SKM-1 treated with dmso at 0.1 percent for 144 hours (cell line): ENCODE measurements at regions not wholly inside any gene's neighbourhood (a gene's known extent, or its start where the extent isn't known, plus 50 kb on each side); places are given as distances from the start of the nearest gene placed in this dataset.

ENCODE experiments used
- DNase-seq: peaks from one replicate; lab custom pipeline; 2025; ENCODE audit not compliant: unreplicated experiment; lab: John Stamatoyannopoulos, UW

- no peak for DNase-seq
These were observed 229.8 kb upstream of the FLRT2 start for GRCh38 chr14:85300107-85300506.

GRCh38 chr14:85301506-85301905, 228.4 kb upstream of the FLRT2 start:
- no peak for DNase-seq

- no peak for DNase-seq
These were observed 223.9 kb upstream of the FLRT2 start for GRCh38 chr14:85306024-85306423.

GRCh38 chr14:85308531-85309300, 221.2 kb upstream of the FLRT2 start:
- no peak for DNase-seq

GRCh38 chr14:85310491-85311272, 219.3 kb upstream of the FLRT2 start:
- DNase-seq = no peak

- no peak for DNase-seq
These were observed 216.3 kb upstream of the FLRT2 start for GRCh38 chr14:85313560-85314207.

- DNase-seq = no peak
These were observed 214.7 kb upstream of the FLRT2 start for GRCh38 chr14:85315290-85315689.

GRCh38 chr14:85315733-85316290, 214.1 kb upstream of the FLRT2 start:
- DNase-seq = no peak

- no peak for DNase-seq
These were observed 213.1 kb upstream of the FLRT2 start for GRCh38 chr14:85316701-85317410.

GRCh38 chr14:85317491-85318021, 212.4 kb upstream of the FLRT2 start:
- DNase-seq = no peak

- DNase-seq = no peak
These were observed 210.8 kb upstream of the FLRT2 start for GRCh38 chr14:85319101-85319500.

- DNase-seq = no peak
These were observed 209.8 kb upstream of the FLRT2 start for GRCh38 chr14:85319998-85320630.

- no peak for DNase-seq
These were observed 204.6 kb upstream of the FLRT2 start for GRCh38 chr14:85325134-85326017.

GRCh38 chr14:85332401-85332800, 197.5 kb upstream of the FLRT2 start:
- DNase-seq = no peak

GRCh38 chr14:85333313-85333712, 196.6 kb upstream of the FLRT2 start:
- DNase-seq = no peak

- no peak for DNase-seq
These were observed 196.1 kb upstream of the FLRT2 start for GRCh38 chr14:85333841-85334240.

- no peak for DNase-seq
These were observed 195.6 kb upstream of the FLRT2 start for GRCh38 chr14:85334316-85334715.

GRCh38 chr14:85336257-85336656, 193.7 kb upstream of the FLRT2 start:
- DNase-seq = no peak

GRCh38 chr14:85336817-85337216, 193.1 kb upstream of the FLRT2 start:
- no peak for DNase-seq
